HepG2 (cell line): ENCODE measurements at regions not wholly inside any gene's neighbourhood (a gene's known extent, or its start where the extent isn't known, plus 50 kb on each side); places are given as distances from the start of the nearest gene placed in this dataset.

Experiments
- CREB1 ChIP-seq, 2 experiments: fragments of 450-650 bp in 1 of 2; IDR thresholded peaks; 2 replicates each; pipeline ENCODE4 v1.6.1; 2016 to 2017; ENCODE audit warnings: control low read depth in 1 of 2, mild to moderate bottlenecking in 1 of 2, missing compliant biosample characterization in 1 of 2, missing genetic modification characterization in 1 of 2
- CSRNP2 ChIP-seq: sonication (generic); formaldehyde crosslinking; conservative IDR thresholded peaks from 2 replicates; pipeline ENCODE4 v1.8.0; 2022; ENCODE audit warnings: low read depth, missing genetic modification reagents
- CTCF ChIP-seq: sonication (generic); formaldehyde crosslinking; IDR thresholded peaks from 2 replicates; pipeline ENCODE4 v1.5.0; 2020; ENCODE audit warnings: mild to moderate bottlenecking, missing genetic modification reagents, moderate library complexity
- PRPF4 ChIP-seq: fragments of 200-400 bp; formaldehyde crosslinking; IDR thresholded peaks from 2 replicates; pipeline ENCODE4 v1.6.1; 2016; ENCODE audit warnings: low read length, low read depth; ENCODE audit not compliant: poor library complexity, severe bottlenecking
- RAD51 ChIP-seq: fragments of 450-650 bp; IDR thresholded peaks from 2 replicates; pipeline ENCODE4 v1.6.1; 2016; ENCODE audit warnings: borderline replicate concordance
- RBFOX2 ChIP-seq: fragments of 200-400 bp; formaldehyde crosslinking; IDR thresholded peaks from 2 replicates; pipeline ENCODE4 v1.6.1; 2017; ENCODE audit warnings: low read depth, mild to moderate bottlenecking, low read length
- SOX5 ChIP-seq: IDR thresholded peaks from 2 replicates; pipeline ENCODE4 v1.6.1; 2016; ENCODE audit warnings: borderline replicate concordance
- ZBTB20 ChIP-seq: sonication (generic); formaldehyde crosslinking; IDR thresholded peaks from 2 replicates; pipeline ENCODE4 v1.8.1; 2023; ENCODE audit warnings: missing genetic modification reagents, low read depth, mild to moderate bottlenecking, borderline replicate concordance
- ZNF292 ChIP-seq: sonication (generic); formaldehyde crosslinking; IDR thresholded peaks from 2 replicates; pipeline ENCODE4 v1.8.1; 2022; ENCODE audit warnings: mild to moderate bottlenecking, low read depth, missing genetic modification reagents, borderline replicate concordance

DNA sequence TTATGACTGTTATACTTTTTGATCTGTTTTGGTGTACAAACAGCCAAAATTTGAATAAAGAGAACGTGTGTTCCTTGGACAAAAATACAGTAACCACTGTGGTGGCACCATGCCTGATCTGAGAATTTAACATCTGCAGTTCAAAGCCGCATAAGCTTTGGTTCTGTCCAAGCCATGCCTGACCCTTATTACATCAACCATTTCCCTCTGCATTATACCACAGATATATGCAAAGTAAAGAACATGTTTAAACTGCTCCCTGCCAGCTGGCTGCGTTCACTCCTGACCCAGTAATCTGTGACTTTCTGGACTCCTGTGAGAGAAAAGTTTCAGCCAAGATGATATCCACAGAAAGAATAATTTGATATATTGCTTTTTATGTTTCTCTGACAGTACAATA is 890.5 kb upstream of the ANO3 start:
- TF ChIP-seq RAD51 (no peak), PRPF4 (no peak), CTCF (CRISPR knock-in tag) (no peak), ZBTB20 (CRISPR knock-in tag) (no peak), CSRNP2 (CRISPR knock-in tag) (no peak), ZNF292 (CRISPR knock-in tag) (no peak), RBFOX2 (no peak), CREB1 (IDR thresholded peaks at IDR 0.05) (no peak), CREB1 (CRISPR knock-in tag; IDR thresholded peaks at IDR 0.05) (no peak), SOX5 (CRISPR knock-in tag) (no peak)
